ENCODE measurements at regions not wholly inside any gene's neighbourhood (a gene's known extent, or its start where the extent isn't known, plus 50 kb on each side); places are given as distances from the start of the nearest gene placed in this dataset.

- Histone ChIP-seq H3K4me1 (ENCODE audit: insufficient read depth, low read length) (no peaks in the 10 kb centered on the region), H3K4me2 (ENCODE audit: low read length) (no peak overlapping the region), H2AFZ (ENCODE audit: low read depth, low read length) (no peak overlapping the region), H3K79me2 (ENCODE audit: insufficient read depth, low read length) (no peaks in the 10 kb centered on the region), H3K36me3 (ENCODE audit: insufficient read depth, low read length) (no peaks in the 10 kb centered on the region), H4K20me1 (ENCODE audit: insufficient read depth, low read length) (no peaks in the 10 kb centered on the region), H3K27me3 (ENCODE audit: insufficient read depth, low read length) (no peaks in the 10 kb centered on the region), H3K9ac (ENCODE audit: low read length) (no peak overlapping the region), H3K9me3 (ENCODE audit: insufficient read depth, low read depth, low read length) (no peaks in the 10 kb centered on the region), H3K27ac (ENCODE audit: low read depth, low read length) (no peak overlapping the region), H3K4me3 (ENCODE audit: insufficient read depth, low read depth, low read length) (no peak overlapping the region)
- FAIRE-seq (no peak), DNase-seq (ENCODE audit: low read depth) (no peak)
- Mint-ChIP-seq H3K9me3 (ENCODE audit: unreplicated experiment) (no peaks in the 10 kb centered on the region), H3K27ac (ENCODE audit: unreplicated experiment) (no peak overlapping the region), H3K4me1 (ENCODE audit: low read depth, unreplicated experiment) (peaks cover 5% of the 10 kb centered on the region), H3K27me3 (ENCODE audit: low read depth, unreplicated experiment) (no peaks in the 10 kb centered on the region), H3K36me3 (ENCODE audit: low read depth, unreplicated experiment) (no peaks in the 10 kb centered on the region), H3K4me3 (ENCODE audit: unreplicated experiment) (no peak overlapping the region)
- TF ChIP-seq CTCF (IDR thresholded peaks at IDR 0.05; ENCODE audit: insufficient read depth, low read depth, low read length) = no peak
- no peak for TF ChIP-seq EZH2 (IDR thresholded peaks at IDR 0.05; ENCODE audit: insufficient read depth, low read length)
Observed at GRCh38 chr13:58329746-58330145, 698.2 kb downstream of the PCDH17 start.

- Mint-ChIP-seq H3K9me3 (ENCODE audit: unreplicated experiment) (no peaks in the 10 kb centered on the region), H3K4me1 (ENCODE audit: low read depth, unreplicated experiment) (peaks cover 12% of the 10 kb centered on the region), H3K4me3 (ENCODE audit: unreplicated experiment) (no peak overlapping the region), H3K36me3 (ENCODE audit: low read depth, unreplicated experiment) (no peaks in the 10 kb centered on the region), H3K27ac (ENCODE audit: unreplicated experiment) (no peak overlapping the region), H3K27me3 (ENCODE audit: low read depth, unreplicated experiment) (no peaks in the 10 kb centered on the region)
- Histone ChIP-seq H3K9ac (ENCODE audit: low read length) (no peak overlapping the region), H3K27me3 (ENCODE audit: insufficient read depth, low read length) (no peaks in the 10 kb centered on the region), H3K4me2 (ENCODE audit: low read length) (no peak overlapping the region), H3K9me3 (ENCODE audit: insufficient read depth, low read depth, low read length) (no peaks in the 10 kb centered on the region), H2AFZ (ENCODE audit: low read depth, low read length) (no peak overlapping the region), H3K79me2 (ENCODE audit: insufficient read depth, low read length) (no peaks in the 10 kb centered on the region), H3K4me3 (ENCODE audit: insufficient read depth, low read depth, low read length) (no peak overlapping the region), H3K36me3 (ENCODE audit: insufficient read depth, low read length) (no peaks in the 10 kb centered on the region), H3K4me1 (ENCODE audit: insufficient read depth, low read length) (no peaks in the 10 kb centered on the region), H3K27ac (ENCODE audit: low read depth, low read length) (no peak overlapping the region), H4K20me1 (ENCODE audit: insufficient read depth, low read length) (no peaks in the 10 kb centered on the region)
- no peak for TF ChIP-seq EZH2 (IDR thresholded peaks at IDR 0.05; ENCODE audit: insufficient read depth, low read length)
- no peak for TF ChIP-seq CTCF (IDR thresholded peaks at IDR 0.05; ENCODE audit: insufficient read depth, low read depth, low read length)
- FAIRE-seq (no peak), DNase-seq (ENCODE audit: low read depth) (no peak)
Observed at GRCh38 chr13:58340895-58341294, 709.4 kb downstream of the PCDH17 start.

GRCh38 chr13:58341318-58341717 lies 709.8 kb downstream of the PCDH17 start:
- H3K27me3 Mint-ChIP-seq (ENCODE audit: low read depth, unreplicated experiment) = no peaks in the 10 kb centered on the region
- no peaks in the 10 kb centered on the region for H3K4me1 ChIP-seq (ENCODE audit: insufficient read depth, low read length)
- no peaks in the 10 kb centered on the region for H3K79me2 ChIP-seq (ENCODE audit: insufficient read depth, low read length)
- H3K4me3 ChIP-seq (ENCODE audit: insufficient read depth, low read depth, low read length) = no peak overlapping the region
- no peak overlapping the region for H3K9ac ChIP-seq (ENCODE audit: low read length)
- no peak for DNase-seq (ENCODE audit: low read depth)
- H3K27ac ChIP-seq (ENCODE audit: low read depth, low read length) = no peak overlapping the region
- H3K4me2 ChIP-seq (ENCODE audit: low read length) = no peak overlapping the region
- H3K27ac Mint-ChIP-seq (ENCODE audit: unreplicated experiment) = no peak overlapping the region
- H2AFZ ChIP-seq (ENCODE audit: low read depth, low read length) = no peak overlapping the region
- no peaks in the 10 kb centered on the region for H3K9me3 ChIP-seq (ENCODE audit: insufficient read depth, low read depth, low read length)
- no peaks in the 10 kb centered on the region for H3K27me3 ChIP-seq (ENCODE audit: insufficient read depth, low read length)
- peaks cover 12% of the 10 kb centered on the region for H3K4me1 Mint-ChIP-seq (ENCODE audit: low read depth, unreplicated experiment)
- H3K36me3 ChIP-seq (ENCODE audit: insufficient read depth, low read length) = no peaks in the 10 kb centered on the region
- no peak overlapping the region for H3K4me3 Mint-ChIP-seq (ENCODE audit: unreplicated experiment)
- no peaks in the 10 kb centered on the region for H4K20me1 ChIP-seq (ENCODE audit: insufficient read depth, low read length)
- no peaks in the 10 kb centered on the region for H3K9me3 Mint-ChIP-seq (ENCODE audit: unreplicated experiment)
- TF ChIP-seq CTCF (IDR thresholded peaks at IDR 0.05; ENCODE audit: insufficient read depth, low read depth, low read length) = no peak
- TF ChIP-seq EZH2 (IDR thresholded peaks at IDR 0.05; ENCODE audit: insufficient read depth, low read length) = no peak
- FAIRE-seq = no peak
- H3K36me3 Mint-ChIP-seq (ENCODE audit: low read depth, unreplicated experiment) = no peaks in the 10 kb centered on the region
